Kidney (tissue), 13 donors: ENCODE measurements at regions not wholly inside any gene's neighbourhood (a gene's known extent, or its start where the extent isn't known, plus 50 kb on each side); places are given as distances from the start of the nearest gene placed in this dataset.

Source experiments
- DNase-seq, 5 donors: peaks; one replicate each; pipeline ENCODE4 v3.0.0-alpha.2; 2013 to 2020
- FAIRE-seq: peaks from 2 replicates; lab custom pipeline; 2012; peaks lifted over from hg19 to GRCh38; lab: Jason Lieb, UNC
- H3K27ac ChIP-seq, 2 donors: one replicate each; pipeline ENCODE4 v1.7.0; 2013; ENCODE audit warnings: low read depth in 2 of 2, low read length in 2 of 2, inconsistent platforms in 1 of 2
- H3K27me3 ChIP-seq: one replicate; pipeline ENCODE4 v1.7.1; 2013; ENCODE audit warnings: low read length, inconsistent platforms; ENCODE audit not compliant: control insufficient read depth, insufficient read depth
- H3K36me3 ChIP-seq, 3 donors: one replicate each; pipeline versions ENCODE4 v1.7.0 to v1.7.1; 2013; ENCODE audit warnings: low read length in 3 of 3, control low read depth in 1 of 3, inconsistent platforms in 1 of 3; ENCODE audit not compliant: insufficient read depth in 3 of 3, control insufficient read depth in 2 of 3
- H3K4me1 ChIP-seq, 3 donors: one replicate each; pipeline versions ENCODE4 v1.7.0 to v1.7.1; 2013; ENCODE audit warnings: low read length in 3 of 3, inconsistent platforms in 1 of 3, low read depth in 1 of 3; ENCODE audit not compliant: control insufficient read depth in 2 of 3, insufficient read depth in 2 of 3
- H3K4me3 ChIP-seq, 3 donors: one replicate each; pipeline versions ENCODE4 v1.7.0 to v1.8.1; 2013; ENCODE audit warnings: low read length in 3 of 3, control low read depth in 1 of 3, inconsistent platforms in 1 of 3
- H3K9ac ChIP-seq, 3 donors: one replicate each; pipeline versions ENCODE4 v1.7.0 to v1.7.1; 2013; ENCODE audit warnings: low read length in 3 of 3, control low read depth in 1 of 3, inconsistent platforms in 1 of 3
- H3K9me3 ChIP-seq, 3 donors: one replicate each; pipeline versions ENCODE4 v1.7.0 to v1.7.1; 2013; ENCODE audit warnings: low read length in 3 of 3, control low read depth in 1 of 3, inconsistent platforms in 1 of 3; ENCODE audit not compliant: control insufficient read depth in 2 of 3, insufficient read depth in 1 of 3
- CTCF ChIP-seq: IDR thresholded peaks from 3 replicates; pipeline ENCODE4 v1.5.1; 2012; ENCODE audit warnings: mild to moderate bottlenecking, moderate library complexity, borderline replicate concordance; ENCODE audit not compliant: insufficient read depth; ENCODE audit errors: extremely low read depth
- intact Hi-C: fragments of 100-400 bp; cut with DNase I; formaldehyde crosslinking; loops from one replicate; pipeline ENCODE4 v1.11.1; 2022
- donor health status: control.
- donor health status: control.
- donor health status: control.
- donor health status: control.
- donor health status: control.
- donor health status: DM: yes; HTN: yes; CAD: no.
- donor health status: Normal renal cell carcinoma (clear cell type).

GRCh38 chr3:193114431-193115340, 126.3 kb upstream of the PLAAT1 start:
- no peak for DNase-seq
- intact Hi-C loops = no loop called here

DNA sequence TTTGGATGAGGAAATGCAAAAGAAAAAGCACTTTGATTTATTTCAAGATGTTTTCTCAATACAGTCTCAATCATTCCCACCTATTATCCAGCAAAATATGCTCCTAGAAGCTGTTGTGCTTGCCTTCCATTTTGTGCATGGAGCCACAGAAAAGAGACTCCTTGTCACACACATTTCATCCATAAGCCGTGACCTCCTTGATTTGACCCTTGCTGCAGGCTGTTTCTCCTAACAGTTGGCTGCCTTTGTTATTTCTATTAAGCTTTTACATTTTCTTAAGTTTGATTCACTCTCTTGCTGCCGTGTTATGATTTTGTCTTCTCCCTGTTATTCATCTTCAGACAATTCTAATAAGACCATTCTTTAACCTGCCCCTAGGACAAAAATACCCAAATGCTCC, 124.2 kb upstream of the PLAAT1 start:
- Histone ChIP-seq H3K4me3 (no peak overlapping the region), H3K27ac (no peak overlapping the region), H3K36me3 (no peaks in the 10 kb centered on the region), H3K9ac (no peak overlapping the region), H3K9me3 (no peaks in the 10 kb centered on the region), H3K4me1 (no peaks in the 10 kb centered on the region), H3K27me3 (no peaks in the 10 kb centered on the region)
- TF ChIP-seq CTCF = no peak
- intact Hi-C loops = no loop called here
- no peak for DNase-seq
- no peak for FAIRE-seq

More at GRCh38 chr3:193114431-193115340, 126.3 kb upstream of the PLAAT1 start:
- no peaks in the 10 kb centered on the region for H3K27me3 ChIP-seq
- no peak overlapping the region for H3K27ac ChIP-seq
- TF ChIP-seq CTCF = no peak
- no peaks in the 10 kb centered on the region for H3K4me1 ChIP-seq
- no peak for FAIRE-seq
- H3K4me3 ChIP-seq = no peak overlapping the region
- no peaks in the 10 kb centered on the region for H3K36me3 ChIP-seq
- no peaks in the 10 kb centered on the region for H3K9me3 ChIP-seq
- H3K9ac ChIP-seq = no peak overlapping the region

DNA sequence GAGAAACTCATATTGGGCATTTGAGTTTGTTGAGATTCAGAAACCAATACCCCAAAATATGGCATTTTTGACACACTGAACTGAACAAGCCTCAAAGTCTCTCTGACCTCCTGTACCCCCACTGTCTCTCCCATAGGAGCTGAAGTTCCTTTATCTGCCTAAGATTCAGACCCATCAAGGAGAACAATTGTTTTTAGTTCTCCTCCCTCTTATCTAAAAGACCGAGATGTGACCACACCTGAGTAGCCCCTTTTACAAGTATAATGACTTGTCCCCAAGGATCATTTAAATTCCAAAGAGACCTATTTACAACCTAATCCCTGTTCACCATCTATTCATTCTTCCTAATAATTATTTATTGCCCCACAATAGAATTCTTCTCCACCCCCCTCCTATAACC, 122.1 kb upstream of the PLAAT1 start:
- Histone ChIP-seq H3K4me3 (no peak overlapping the region), H3K27me3 (no peaks in the 10 kb centered on the region), H3K9me3 (no peaks in the 10 kb centered on the region), H3K27ac (no peak overlapping the region), H3K4me1 (no peaks in the 10 kb centered on the region), H3K36me3 (no peaks in the 10 kb centered on the region), H3K9ac (no peak overlapping the region)
- FAIRE-seq (no peak), DNase-seq (no peak)
- no peak for TF ChIP-seq CTCF
- intact Hi-C loops = no loop called here
